ENCODE measurements at regions not wholly inside any gene's neighbourhood (a gene's known extent, or its start where the extent isn't known, plus 50 kb on each side); places are given as distances from the start of the nearest gene placed in this dataset.

- TF ChIP-seq CTCF (conservative IDR thresholded peaks at IDR 0.05 in 1 of 2, IDR thresholded peaks at IDR 0.05 in 1 of 2; ENCODE audit: low read depth in 1 of 2, low read length in 2 of 2) = no peak
- no peak for TF ChIP-seq EZH2 (IDR thresholded peaks at IDR 0.05; ENCODE audit: low read length, missing control alignments)
These were observed 97.9 kb downstream of the RIPK4 start for GRCh38 chr21:41668686-41669532.

Data from fibroblast of lung (primary cell).